Epithelial cell of proximal tubule (primary cell): ENCODE measurements at regions not wholly inside any gene's neighbourhood (a gene's known extent, or its start where the extent isn't known, plus 50 kb on each side); places are given as distances from the start of the nearest gene placed in this dataset.
"Not testable (repeated sequence)": the region's sequence is repeated elsewhere in the genome, so short reads cannot be mapped to it uniquely, and the experiment has no call there.

Experiments
- DNase-seq: peaks from one replicate; pipeline ENCODE4 v3.0.0-alpha.2; 2011; ENCODE audit warnings: low read depth
- H3K4me3 ChIP-seq: 2 replicates; pipeline ENCODE4 v1.5.1; 2011; ENCODE audit warnings: low read depth, mild to moderate bottlenecking, low read length
- TF ChIP-seq, protein P1 (sequence below): conservative IDR thresholded peaks from 2 replicates; pipeline ENCODE4 v1.5.1; 2012; ENCODE audit warnings: low read depth, mild to moderate bottlenecking, low read length

- TF ChIP-seq, protein P1, sequence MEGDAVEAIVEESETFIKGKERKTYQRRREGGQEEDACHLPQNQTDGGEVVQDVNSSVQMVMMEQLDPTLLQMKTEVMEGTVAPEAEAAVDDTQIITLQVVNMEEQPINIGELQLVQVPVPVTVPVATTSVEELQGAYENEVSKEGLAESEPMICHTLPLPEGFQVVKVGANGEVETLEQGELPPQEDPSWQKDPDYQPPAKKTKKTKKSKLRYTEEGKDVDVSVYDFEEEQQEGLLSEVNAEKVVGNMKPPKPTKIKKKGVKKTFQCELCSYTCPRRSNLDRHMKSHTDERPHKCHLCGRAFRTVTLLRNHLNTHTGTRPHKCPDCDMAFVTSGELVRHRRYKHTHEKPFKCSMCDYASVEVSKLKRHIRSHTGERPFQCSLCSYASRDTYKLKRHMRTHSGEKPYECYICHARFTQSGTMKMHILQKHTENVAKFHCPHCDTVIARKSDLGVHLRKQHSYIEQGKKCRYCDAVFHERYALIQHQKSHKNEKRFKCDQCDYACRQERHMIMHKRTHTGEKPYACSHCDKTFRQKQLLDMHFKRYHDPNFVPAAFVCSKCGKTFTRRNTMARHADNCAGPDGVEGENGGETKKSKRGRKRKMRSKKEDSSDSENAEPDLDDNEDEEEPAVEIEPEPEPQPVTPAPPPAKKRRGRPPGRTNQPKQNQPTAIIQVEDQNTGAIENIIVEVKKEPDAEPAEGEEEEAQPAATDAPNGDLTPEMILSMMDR: no peak
- no peak for DNase-seq
- H3K4me3 ChIP-seq: no peak overlapping the region
Observed at GRCh38 chr6:86122086-86122485, 479.4 kb upstream of the SYNCRIP start.

- no peak for DNase-seq
- TF ChIP-seq, protein P1: no peak
- no peak overlapping the region for H3K4me3 ChIP-seq
Observed at GRCh38 chr6:86118271-86118670, 475.6 kb upstream of the SYNCRIP start.

GRCh38 chr6:86107985-86108384 is 465.3 kb upstream of the SYNCRIP start:
- TF ChIP-seq, protein P1: no peak
- no peak for DNase-seq
- no peak overlapping the region for H3K4me3 ChIP-seq

DNA sequence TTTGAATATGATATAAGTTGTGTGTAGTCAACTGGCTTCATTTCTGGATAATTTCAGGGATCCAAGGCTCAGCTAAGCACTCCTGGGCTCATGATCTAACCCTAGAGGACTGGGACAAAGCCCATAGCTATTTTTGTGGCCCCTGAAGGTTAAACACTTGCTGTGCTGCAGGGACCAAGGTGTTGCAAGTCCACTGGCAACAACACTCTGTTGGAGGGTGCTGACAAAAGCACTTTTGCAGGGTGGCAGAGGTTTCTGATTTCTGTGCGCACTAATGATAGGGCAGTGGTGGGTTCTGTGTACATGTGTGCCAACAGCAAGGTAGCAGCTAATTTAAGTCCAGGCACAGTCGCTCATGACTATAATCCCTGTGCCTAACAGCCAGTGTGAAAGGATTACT is 445.3 kb upstream of the SYNCRIP start:
- H3K4me3 ChIP-seq: no peak overlapping the region
- TF ChIP-seq, protein P1: no peak
- DNase-seq: no peak

GRCh38 chr6:86079938-86080337 is 437.3 kb upstream of the SYNCRIP start:
- TF ChIP-seq, protein P1: no peak
- DNase-seq: no peak
- H3K4me3 ChIP-seq: no peak overlapping the region

- TF ChIP-seq, protein P1: no peak
- no peak overlapping the region for H3K4me3 ChIP-seq
- no peak for DNase-seq
Observed at GRCh38 chr6:86070151-86070550, 427.5 kb upstream of the SYNCRIP start.

DNA sequence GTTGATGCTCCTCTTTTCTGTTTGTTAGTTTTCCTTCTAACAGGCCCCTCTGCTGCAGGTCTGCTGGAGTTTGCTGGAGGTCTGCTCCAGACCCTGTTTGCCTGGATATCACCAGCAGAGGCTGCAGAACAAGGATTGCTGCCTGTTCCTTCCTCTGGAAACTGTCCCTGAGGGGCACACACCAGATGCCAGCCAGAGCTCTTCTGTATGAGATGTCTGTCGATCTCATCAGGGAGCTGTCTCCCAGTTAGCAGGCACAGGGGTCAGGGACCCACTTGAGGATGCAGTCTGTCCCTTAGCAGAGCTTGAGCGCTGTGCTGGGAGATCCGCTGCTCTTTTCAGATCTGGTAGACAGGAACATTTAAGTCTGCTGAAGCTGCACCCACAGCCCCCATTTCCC is 422.3 kb upstream of the SYNCRIP start:
- not testable (repeated sequence) for H3K4me3 ChIP-seq, DNase-seq

DNA sequence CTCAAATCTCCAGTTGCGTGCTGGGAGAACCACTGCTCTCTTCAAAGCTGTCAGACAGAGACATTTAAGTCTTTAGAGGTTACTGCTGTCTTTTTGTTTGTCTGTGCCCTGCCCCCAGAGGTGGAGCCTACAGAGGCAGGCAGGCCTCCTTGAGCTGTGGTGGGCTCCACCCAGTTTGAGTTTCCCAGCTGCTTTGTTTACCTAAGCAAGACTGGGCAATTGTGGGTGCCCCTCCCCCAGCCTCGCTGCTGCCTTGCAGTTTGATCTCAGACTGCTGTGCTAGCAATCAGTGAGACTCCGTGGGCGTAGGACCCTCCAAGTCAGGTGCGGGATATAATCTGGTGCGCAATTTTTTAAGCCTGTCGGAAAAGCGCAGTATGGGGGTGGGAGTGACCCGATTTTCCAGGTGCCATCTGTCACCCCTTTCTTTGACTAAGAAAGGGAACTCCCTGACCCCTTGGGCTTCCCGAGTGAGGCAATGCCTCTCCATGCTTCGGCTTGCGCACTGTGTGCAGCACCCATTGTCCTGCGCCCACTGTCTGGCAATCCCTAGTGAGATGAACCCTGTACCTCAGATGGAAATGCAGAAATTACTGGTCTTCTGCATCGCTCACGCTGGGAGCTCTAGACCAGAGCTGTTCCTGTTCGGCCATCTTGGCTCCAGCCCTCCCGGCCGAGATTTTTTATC is 414.8 kb upstream of the SYNCRIP start:
- H3K4me3 ChIP-seq, DNase-seq: not testable (repeated sequence)
